IMR-90 (cell line): ENCODE measurements at regions not wholly inside any gene's neighbourhood (a gene's known extent, or its start where the extent isn't known, plus 50 kb on each side); places are given as distances from the start of the nearest gene placed in this dataset.

Source experiments
- ATAC-seq: fragments of 200-7000 bp; cut with Tn5 transposase; 2 replicates; pipeline ENCODE4 v1.9.1; 2020; ENCODE audit warnings: low read depth, mild to moderate bottlenecking, moderate library complexity
- BruUV-seq: library from RNA; stranded (reverse); fragments of 400-500 nt; replicated peaks from 2 replicates; lab custom pipeline; 2021; lab: Mats Ljungman, UMichigan
- CTCF ChIA-PET: fragments of 300-600 bp; formaldehyde crosslinking; extraction: SDS; loops from one replicate; lab custom pipeline; 2021; ENCODE audit warnings: antibody characterized with exemption; lab: Yijun Ruan, JAX
- POLR2A ChIA-PET: fragments of 300-600 bp; sonication (Branson Sonifier 250); formaldehyde crosslinking; loops from one replicate; lab custom pipeline; 2022; ENCODE audit warnings: antibody characterized with exemption; ENCODE audit not compliant: unreplicated experiment; lab: Charles Lee
- DNase-seq: peaks from one replicate; pipeline ENCODE4 v3.0.0; 2013
- H2AFZ ChIP-seq: replicated peaks from 2 replicates; pipeline ENCODE3; 2013; ENCODE audit warnings: low read length, mild to moderate bottlenecking; ENCODE audit not compliant: poor library complexity
- H2AK5ac ChIP-seq: 2 replicates; pipeline ENCODE4 v1.6.1; 2013; ENCODE audit warnings: low read depth, low read length, inconsistent platforms
- H2AK9ac ChIP-seq: replicated peaks from 2 replicates; pipeline ENCODE3; 2013; ENCODE audit warnings: mild to moderate bottlenecking, low read depth, low read length, moderate library complexity; ENCODE audit not compliant: poor library complexity
- H2BK120ac ChIP-seq: 2 replicates; pipeline ENCODE4 v1.6.1; 2013; ENCODE audit warnings: low read depth, low read length, inconsistent platforms
- H2BK15ac ChIP-seq: 3 replicates; pipeline ENCODE4 v1.6.1; 2013; ENCODE audit warnings: low read depth, low read length, inconsistent platforms
- H2BK20ac ChIP-seq: 2 replicates; pipeline ENCODE4 v1.6.1; 2013; ENCODE audit warnings: low read depth, mild to moderate bottlenecking, inconsistent platforms, low read length, moderate library complexity
- H2BK5ac ChIP-seq: 2 replicates; pipeline ENCODE4 v1.6.1; 2013; ENCODE audit warnings: mild to moderate bottlenecking, low read depth, low read length, inconsistent platforms; ENCODE audit not compliant: poor library complexity, severe bottlenecking
- H3K14ac ChIP-seq: replicated peaks from 2 replicates; pipeline ENCODE4 v1.6.1; 2013; ENCODE audit warnings: low read depth, low read length, inconsistent platforms
- H3K18ac ChIP-seq: 2 replicates; pipeline ENCODE4 v1.6.1; 2013; ENCODE audit warnings: low read depth, low read length, control low read depth
- H3K23ac ChIP-seq: 2 replicates; pipeline ENCODE4 v1.6.1; 2013; ENCODE audit warnings: low read depth, low read length, inconsistent platforms
- H3K27ac ChIP-seq: 2 replicates; pipeline ENCODE4 v1.5.1; 2013; ENCODE audit warnings: mild to moderate bottlenecking, control low read depth, low read length; ENCODE audit not compliant: insufficient read depth
- H3K27me3 ChIP-seq: 2 replicates; pipeline ENCODE4 v1.6.1; 2013; ENCODE audit warnings: low read length; ENCODE audit not compliant: control insufficient read depth, insufficient read depth
- H3K36me3 ChIP-seq: 2 replicates; pipeline ENCODE4 v1.6.1; 2013; ENCODE audit warnings: low read length, mixed read lengths; ENCODE audit not compliant: control insufficient read depth, insufficient read depth
- H3K4ac ChIP-seq: 2 replicates; pipeline ENCODE4 v1.6.1; 2013; ENCODE audit warnings: low read depth, low read length, inconsistent platforms
- H3K4me1 ChIP-seq: 2 replicates; pipeline ENCODE4 v1.6.1; 2013; ENCODE audit warnings: low read length, mixed read lengths; ENCODE audit not compliant: control insufficient read depth, insufficient read depth
- H3K4me2 ChIP-seq: 2 replicates; pipeline ENCODE4 v1.6.1; 2013; ENCODE audit warnings: low read depth, mild to moderate bottlenecking, control low read depth, low read length, moderate library complexity
- H3K4me3 ChIP-seq: 2 replicates; pipeline ENCODE4 v1.5.1; 2013; ENCODE audit warnings: low read depth, mild to moderate bottlenecking, control low read depth, low read length, moderate library complexity; ENCODE audit not compliant: insufficient read depth
- H3K56ac ChIP-seq: 2 replicates; pipeline ENCODE4 v1.6.1; 2013; ENCODE audit warnings: low read length, inconsistent platforms; ENCODE audit not compliant: insufficient read depth; ENCODE audit errors: extremely low read depth
- H3K79me1 ChIP-seq, 2 experiments: 2 replicates each; pipeline ENCODE4 v1.6.1; 2013; ENCODE audit warnings: low read length in 2 of 2, inconsistent platforms in 1 of 2, low read depth in 1 of 2
- H3K9ac ChIP-seq: 2 replicates; pipeline ENCODE4 v1.6.1; 2013; ENCODE audit warnings: low read depth, low read length, control low read depth
- H3K9me1 ChIP-seq: 2 replicates; pipeline ENCODE4 v1.6.1; 2013; ENCODE audit warnings: low read length, inconsistent platforms; ENCODE audit not compliant: insufficient read depth
- H3K9me3 ChIP-seq: 2 replicates; pipeline ENCODE4 v1.6.1; 2013; ENCODE audit warnings: low read length; ENCODE audit not compliant: control insufficient read depth, insufficient read depth
- H4K20me1 ChIP-seq: 2 replicates; pipeline ENCODE4 v1.6.1; 2013; ENCODE audit warnings: low read length, inconsistent platforms; ENCODE audit not compliant: insufficient read depth
- H4K5ac ChIP-seq: 2 replicates; pipeline ENCODE4 v1.6.1; 2013; ENCODE audit warnings: mild to moderate bottlenecking, low read depth, low read length, control low read depth
- H4K8ac ChIP-seq, 2 experiments: 2 replicates each; pipeline ENCODE4 v1.6.1; 2013; ENCODE audit warnings: low read depth in 2 of 2, low read length in 2 of 2, control low read depth in 1 of 2, inconsistent platforms in 1 of 2
- H4K91ac ChIP-seq: 2 replicates; pipeline ENCODE4 v1.6.1; 2013; ENCODE audit warnings: low read depth, low read length, inconsistent platforms; ENCODE audit not compliant: insufficient read depth
- MAFK ChIP-seq: IDR thresholded peaks from 2 replicates; pipeline ENCODE4 v1.6.1; 2012; ENCODE audit warnings: low read depth, low read length, improper control_type of control experiment
- WGBS, 2 experiments: methylation state at CpG; one replicate each; pipeline versions ENCODE4 v1.1.5 to v1.1.7; 2013; ENCODE audit warnings: missing lambda C conversion rate in 2 of 2; ENCODE audit not compliant: insufficient read length in 1 of 2; ENCODE audit errors: extremely low coverage in 2 of 2; 5-methylcytosine and 5-hydroxymethylcytosine counted together
- dilution Hi-C: fragments of 300-500 bp; cut with HindIII; formaldehyde crosslinking; loops from one replicate; pipeline ENCODE4 v1.14.3; 2018; ENCODE audit warnings: low sequenced_read_pairs; ENCODE audit not compliant: unreplicated experiment
- in situ Hi-C: fragments of 300-500 bp; cut with MboI; formaldehyde crosslinking; loops from 3 replicates; pipeline ENCODE4 v1.14.3; 2019; ENCODE audit warnings: low sequenced_read_pairs, inconsistent platforms, mixed read lengths
- intact Hi-C: fragments of 100-400 bp; cut with micrococcal nuclease; formaldehyde crosslinking; loops from 2 replicates; pipeline ENCODE4 v1.10.0; 2022

DNA sequence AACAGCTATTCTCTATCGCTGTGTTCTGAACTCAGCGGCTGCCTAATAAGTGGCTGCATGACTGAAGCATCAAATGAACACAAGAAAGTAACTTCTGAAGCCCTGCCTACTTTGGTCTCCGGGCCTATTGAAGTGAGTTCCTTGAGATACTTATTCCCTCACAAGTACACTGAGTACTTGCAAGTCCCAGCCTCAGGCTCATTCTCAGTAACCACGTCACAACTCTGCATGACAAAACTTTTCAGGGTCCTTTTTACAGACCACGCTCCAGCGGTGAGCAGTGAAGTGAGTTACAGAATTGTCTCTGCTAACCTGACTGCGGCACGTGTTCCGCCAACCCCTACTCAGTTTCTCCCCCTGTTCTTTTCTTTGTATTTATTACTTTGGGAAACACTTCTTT lies 1342.7 kb upstream of the ADGRL4 start:
- no peaks in the 10 kb centered on the region for H3K79me1 ChIP-seq
- H4K20me1 ChIP-seq = no peaks in the 10 kb centered on the region
- no peak overlapping the region for H2BK5ac ChIP-seq
- H3K56ac ChIP-seq = no peak overlapping the region
- intact Hi-C loops (no loop called here), in situ Hi-C loops (no loop called here), dilution Hi-C loops (no loop called here)
- H2AK9ac ChIP-seq = no peak overlapping the region
- H3K23ac ChIP-seq = no peak overlapping the region
- H4K8ac ChIP-seq = no peak overlapping the region
- no peak overlapping the region for H2AFZ ChIP-seq
- H3K27me3 ChIP-seq = no peaks in the 10 kb centered on the region
- H3K9me3 ChIP-seq = no peaks in the 10 kb centered on the region
- ChIA-PET POLR2A (no interaction called here), CTCF (no interaction called here)
- H2BK20ac ChIP-seq = no peak overlapping the region
- H2BK120ac ChIP-seq = no peak overlapping the region
- H3K9ac ChIP-seq = no peak overlapping the region
- no peaks in the 10 kb centered on the region for H3K36me3 ChIP-seq
- TF ChIP-seq MAFK = no peak
- no peak overlapping the region for H3K18ac ChIP-seq
- DNase-seq (no peak), ATAC-seq (no peak)
- no peak overlapping the region for H2BK15ac ChIP-seq
- H3K9me1 ChIP-seq = no peaks in the 10 kb centered on the region
- H3K4ac ChIP-seq = no peak overlapping the region
- H4K5ac ChIP-seq = no peak overlapping the region
- no TSS peak for BruUV-seq
- H3K4me3 ChIP-seq = no peak overlapping the region
- no CpG with 5 or more reads among the region's 9 CpGs for WGBS, 2 experiments
- no peak overlapping the region for H2AK5ac ChIP-seq
- no peak overlapping the region for H3K4me2 ChIP-seq
- H3K4me1 ChIP-seq = no peaks in the 10 kb centered on the region
- H4K91ac ChIP-seq = no peak overlapping the region
- H3K27ac ChIP-seq = no peak overlapping the region
- H3K14ac ChIP-seq = no peak overlapping the region
